Hepatocyte (in vitro differentiated cells): ENCODE measurements at regions not wholly inside any gene's neighbourhood (a gene's known extent, or its start where the extent isn't known, plus 50 kb on each side); places are given as distances from the start of the nearest gene placed in this dataset.

Experiments
- DNase-seq: peaks from one replicate; pipeline ENCODE4 v3.0.0-alpha.2; 2016; ENCODE audit warnings: low spot score
- H2AFZ ChIP-seq: fragments of 200-600 bp; sonication (generic); 2 replicates; pipeline ENCODE4 v1.6.0; 2016; ENCODE audit warnings: antibody characterized with exemption, mild to moderate bottlenecking
- H3K27ac ChIP-seq: fragments of 200-600 bp; sonication (generic); 2 replicates; pipeline ENCODE4 v1.5.1; 2016; ENCODE audit warnings: mild to moderate bottlenecking
- H3K27me3 ChIP-seq: fragments of 200-600 bp; sonication (generic); 2 replicates; pipeline ENCODE4 v1.6.1; 2016
- H3K36me3 ChIP-seq: fragments of 200-600 bp; sonication (generic); replicated peaks from 2 replicates; pipeline ENCODE4 v1.5.1; 2016; ENCODE audit warnings: low read depth; ENCODE audit not compliant: insufficient read depth
- H3K4me1 ChIP-seq: fragments of 200-600 bp; sonication (generic); 2 replicates; pipeline ENCODE4 v1.5.1; 2016; ENCODE audit warnings: mild to moderate bottlenecking, moderate library complexity; ENCODE audit not compliant: insufficient read depth
- H3K4me2 ChIP-seq: fragments of 200-600 bp; sonication (generic); 2 replicates; pipeline ENCODE4 v1.6.0; 2016
- H3K4me3 ChIP-seq: fragments of 200-600 bp; sonication (generic); 2 replicates; pipeline ENCODE4 v1.5.1; 2016; ENCODE audit warnings: mild to moderate bottlenecking
- H3K79me2 ChIP-seq: fragments of 200-600 bp; sonication (generic); 2 replicates; pipeline ENCODE4 v1.6.0; 2017; ENCODE audit warnings: mild to moderate bottlenecking
- H3K9me2 ChIP-seq: fragments of 200-600 bp; sonication (generic); replicated peaks from 2 replicates; pipeline ENCODE4 v1.6.0; 2017; ENCODE audit warnings: mild to moderate bottlenecking; ENCODE audit not compliant: insufficient read depth
- H3K9me3 ChIP-seq: fragments of 200-600 bp; sonication (generic); 2 replicates; pipeline ENCODE4 v1.5.1; 2016; ENCODE audit warnings: low read depth, mild to moderate bottlenecking
- H4K20me1 ChIP-seq: fragments of 200-600 bp; sonication (generic); 2 replicates; pipeline ENCODE4 v1.6.0; 2016; ENCODE audit warnings: mild to moderate bottlenecking; ENCODE audit not compliant: insufficient read depth, poor library complexity, severe bottlenecking
- EZH2 ChIP-seq: fragments of 200-600 bp; sonication (generic); IDR thresholded peaks from 2 replicates; pipeline ENCODE4 v1.6.1; 2016; ENCODE audit warnings: antibody characterized with exemption, mild to moderate bottlenecking, borderline replicate concordance
- EZH2phosphoT487 ChIP-seq: fragments of 200-600 bp; sonication (generic); IDR thresholded peaks from one replicate; pipeline ENCODE4 v1.6.1; 2018; ENCODE audit warnings: antibody characterized with exemption, mild to moderate bottlenecking, low read depth, moderate library complexity; ENCODE audit not compliant: unreplicated experiment, severe bottlenecking
- WGBS: methylation state at CpG from one replicate; pipeline ENCODE4 v1.1.6; 2016; ENCODE audit warnings: low lambda C conversion rate; ENCODE audit errors: missing lambda C conversion rate; 5-methylcytosine and 5-hydroxymethylcytosine counted together
- TF ChIP-seq, protein P1 (sequence below): fragments of 200-600 bp; sonication (generic); IDR thresholded peaks from 2 replicates; pipeline ENCODE4 v1.5.1; 2016; ENCODE audit warnings: antibody characterized with exemption, mild to moderate bottlenecking; ENCODE audit not compliant: poor library complexity

- H3K4me3 ChIP-seq: no peak overlapping the region
- no peak for DNase-seq
- H3K4me2 ChIP-seq: no peak overlapping the region
- TF ChIP-seq EZH2 (no peak), EZH2phosphoT487 (no peak)
- TF ChIP-seq, protein P1, sequence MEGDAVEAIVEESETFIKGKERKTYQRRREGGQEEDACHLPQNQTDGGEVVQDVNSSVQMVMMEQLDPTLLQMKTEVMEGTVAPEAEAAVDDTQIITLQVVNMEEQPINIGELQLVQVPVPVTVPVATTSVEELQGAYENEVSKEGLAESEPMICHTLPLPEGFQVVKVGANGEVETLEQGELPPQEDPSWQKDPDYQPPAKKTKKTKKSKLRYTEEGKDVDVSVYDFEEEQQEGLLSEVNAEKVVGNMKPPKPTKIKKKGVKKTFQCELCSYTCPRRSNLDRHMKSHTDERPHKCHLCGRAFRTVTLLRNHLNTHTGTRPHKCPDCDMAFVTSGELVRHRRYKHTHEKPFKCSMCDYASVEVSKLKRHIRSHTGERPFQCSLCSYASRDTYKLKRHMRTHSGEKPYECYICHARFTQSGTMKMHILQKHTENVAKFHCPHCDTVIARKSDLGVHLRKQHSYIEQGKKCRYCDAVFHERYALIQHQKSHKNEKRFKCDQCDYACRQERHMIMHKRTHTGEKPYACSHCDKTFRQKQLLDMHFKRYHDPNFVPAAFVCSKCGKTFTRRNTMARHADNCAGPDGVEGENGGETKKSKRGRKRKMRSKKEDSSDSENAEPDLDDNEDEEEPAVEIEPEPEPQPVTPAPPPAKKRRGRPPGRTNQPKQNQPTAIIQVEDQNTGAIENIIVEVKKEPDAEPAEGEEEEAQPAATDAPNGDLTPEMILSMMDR: no peak
- H3K9me3 ChIP-seq: no peaks in the 10 kb centered on the region
- no peak overlapping the region for H2AFZ ChIP-seq
- no peaks in the 10 kb centered on the region for H3K27me3 ChIP-seq
- no peaks in the 10 kb centered on the region for H3K4me1 ChIP-seq
- no peaks in the 10 kb centered on the region for H3K9me2 ChIP-seq
- H3K27ac ChIP-seq: no peak overlapping the region
- WGBS: 33% methylated on average over 3 of the region's 3 CpGs
- no peaks in the 10 kb centered on the region for H4K20me1 ChIP-seq
- H3K79me2 ChIP-seq: no peaks in the 10 kb centered on the region
- H3K36me3 ChIP-seq: no peaks in the 10 kb centered on the region
Measured at GRCh38 chr18:2028986-2029385, 542.3 kb downstream of the METTL4 start.

DNA sequence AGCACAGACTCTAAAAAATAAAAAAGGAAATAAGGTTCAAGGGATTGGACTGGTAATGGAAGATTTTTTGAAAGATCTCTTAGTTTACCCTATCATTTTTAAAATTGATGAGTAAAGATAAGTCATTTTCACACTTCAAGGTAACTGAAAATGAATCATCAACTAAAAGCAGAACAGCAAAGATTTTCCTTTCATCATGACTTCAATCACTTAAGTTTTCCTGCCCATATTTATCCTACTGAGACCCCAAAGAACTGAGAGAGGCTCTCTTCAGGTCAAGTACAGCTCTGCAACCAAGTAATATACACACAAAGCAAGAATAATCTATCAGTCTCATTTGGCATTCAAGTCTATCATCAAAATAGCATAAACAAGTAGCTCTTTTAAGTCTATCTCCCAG lies 540.7 kb downstream of the METTL4 start:
- no peaks in the 10 kb centered on the region for H3K4me1 ChIP-seq
- no peaks in the 10 kb centered on the region for H3K27me3 ChIP-seq
- H3K4me3 ChIP-seq: no peak overlapping the region
- no peaks in the 10 kb centered on the region for H4K20me1 ChIP-seq
- H3K9me3 ChIP-seq: no peaks in the 10 kb centered on the region
- no peak overlapping the region for H3K4me2 ChIP-seq
- H3K36me3 ChIP-seq: no peaks in the 10 kb centered on the region
- H3K9me2 ChIP-seq: no peaks in the 10 kb centered on the region
- TF ChIP-seq, protein P1: no peak
- TF ChIP-seq EZH2 (no peak), EZH2phosphoT487 (no peak)
- DNase-seq: no peak
- H2AFZ ChIP-seq: no peak overlapping the region
- no peaks in the 10 kb centered on the region for H3K79me2 ChIP-seq
- H3K27ac ChIP-seq: no peak overlapping the region

DNA sequence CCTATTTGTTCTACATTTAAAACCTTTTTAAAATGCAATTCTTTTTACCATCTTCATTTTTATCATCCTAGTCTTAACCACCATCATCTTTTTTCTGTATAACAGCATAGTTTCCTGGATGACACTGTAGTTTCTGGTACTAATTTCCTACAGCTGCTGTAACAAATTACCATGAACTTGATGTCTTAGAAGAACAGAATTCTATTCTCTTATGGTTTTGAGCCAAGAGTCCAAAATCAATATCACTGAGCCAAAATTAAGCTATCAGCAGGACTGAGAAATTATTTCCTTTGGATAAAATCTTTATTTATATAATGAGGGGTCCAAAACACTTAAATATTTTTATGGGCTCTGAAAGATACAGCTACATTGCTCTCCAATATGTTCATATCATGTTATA lies 539.3 kb downstream of the METTL4 start:
- Histone ChIP-seq H3K4me2 (no peak overlapping the region), H3K4me3 (no peak overlapping the region), H3K27me3 (no peaks in the 10 kb centered on the region), H3K27ac (no peak overlapping the region), H3K4me1 (no peaks in the 10 kb centered on the region), H3K9me3 (no peaks in the 10 kb centered on the region), H4K20me1 (no peaks in the 10 kb centered on the region), H3K9me2 (no peaks in the 10 kb centered on the region), H3K36me3 (no peaks in the 10 kb centered on the region), H3K79me2 (no peaks in the 10 kb centered on the region), H2AFZ (no peak overlapping the region)
- TF ChIP-seq EZH2phosphoT487: no peak
- TF ChIP-seq, protein P1: no peak
- TF ChIP-seq EZH2: no peak
- DNase-seq: no peak

- Histone ChIP-seq H3K9me3 (no peaks in the 10 kb centered on the region), H3K27ac (no peak overlapping the region), H3K4me3 (no peak overlapping the region), H4K20me1 (no peaks in the 10 kb centered on the region), H3K27me3 (no peaks in the 10 kb centered on the region), H3K9me2 (no peaks in the 10 kb centered on the region), H3K4me1 (no peaks in the 10 kb centered on the region), H3K36me3 (no peaks in the 10 kb centered on the region), H2AFZ (no peak overlapping the region), H3K4me2 (no peak overlapping the region), H3K79me2 (no peaks in the 10 kb centered on the region)
- TF ChIP-seq, protein P1: no peak
- TF ChIP-seq EZH2 (no peak), EZH2phosphoT487 (no peak)
- WGBS: 95% methylated on average over 7 of the region's 7 CpGs
- no peak for DNase-seq
Measured at GRCh38 chr18:2035056-2035455, 536.2 kb downstream of the METTL4 start.
